Psoas muscle (tissue), 7 donors: ENCODE measurements at regions not wholly inside any gene's neighbourhood (a gene's known extent, or its start where the extent isn't known, plus 50 kb on each side); places are given as distances from the start of the nearest gene placed in this dataset.
A peak's percentile ranks its signal among the peaks of the same experiment; 100 is the strongest.

ENCODE experiments used
- ATAC-seq, 4 donors: fragments of 200-7000 bp; cut with Tn5 transposase; one replicate each; pipeline ENCODE4 v1.9.1; 2020; ENCODE audit warnings: moderate library complexity in 3 of 4, mild to moderate bottlenecking in 2 of 4
- DNase-seq, 2 donors: peaks; one replicate each; pipeline ENCODE4 v3.0.0-alpha.2; 2020
- H3K27ac ChIP-seq: fragments of 200-600 bp; one replicate; pipeline ENCODE4 v1.8.0; 2022
- H3K27me3 ChIP-seq, 3 donors: fragments of 200-600 bp in 1 of 3; one replicate each; pipeline versions ENCODE4 v1.6.1 to v1.8.0; 2013 to 2022; ENCODE audit warnings: low read length in 2 of 3, mild to moderate bottlenecking in 2 of 3, moderate library complexity in 1 of 3; ENCODE audit not compliant: insufficient read depth in 3 of 3
- H3K36me3 ChIP-seq, 2 donors: fragments of 200-600 bp in 1 of 2; one replicate each; pipeline versions ENCODE4 v1.6.1 to v1.8.0; 2013 to 2022; ENCODE audit warnings: low read depth in 1 of 2, mild to moderate bottlenecking in 1 of 2, moderate library complexity in 1 of 2; ENCODE audit not compliant: insufficient read depth in 1 of 2
- H3K4me1 ChIP-seq: fragments of 200-600 bp; one replicate; pipeline ENCODE4 v1.8.0; 2022
- H3K4me3 ChIP-seq: fragments of 200-600 bp; one replicate; pipeline ENCODE4 v1.8.0; 2022; ENCODE audit warnings: mild to moderate bottlenecking
- H3K9me3 ChIP-seq: fragments of 200-600 bp; one replicate; pipeline ENCODE4 v1.8.0; 2022
- WGBS, 3 donors: extraction: QIAGEN DNeasy Blood & Tissue Kit; methylation state at CpG; one replicate each; pipeline versions ENCODE4 v1.1.6 to v1.1.7; 2013; 5-methylcytosine and 5-hydroxymethylcytosine counted together
- intact Hi-C, 2 donors: fragments of 100-400 bp; cut with DNase I; formaldehyde crosslinking; loops; one replicate each; pipeline versions ENCODE4 v1.11.0 to v1.14.2; 2022
- TF ChIP-seq, protein P1 (sequence below): fragments of 200-600 bp; IDR thresholded peaks from one replicate; pipeline ENCODE4 v1.8.0; 2022; ENCODE audit warnings: antibody characterized with exemption
- donor health status: healthy with polysubstance abuse.
- donor health status: DM: no; HTN: no; CAD: no; lungs with moderate emphysema.
- donor health status: Bipolar disorder and iron deficiency.
- donor health status: healthy.
- donor health status: DM: yes; HTN: yes; CAD: no.
- donor health status: DM: no; HTN: no; CAD: no.
- donor health status: DM: yes; HTN: yes; CAD: no.

- peaks cover 5% of the 10 kb centered on the region for H3K4me1 ChIP-seq
- 92 to 94% (median 94%) methylated on average over 5 of the region's 5 CpGs for WGBS, 3 donors
- H3K9me3 ChIP-seq, result no peaks in the 10 kb centered on the region
- ATAC-seq (no peak), DNase-seq (no peak)
- no peak overlapping the region for H3K27ac ChIP-seq
- intact Hi-C loops, result no loop called here
- TF ChIP-seq, protein P1, sequence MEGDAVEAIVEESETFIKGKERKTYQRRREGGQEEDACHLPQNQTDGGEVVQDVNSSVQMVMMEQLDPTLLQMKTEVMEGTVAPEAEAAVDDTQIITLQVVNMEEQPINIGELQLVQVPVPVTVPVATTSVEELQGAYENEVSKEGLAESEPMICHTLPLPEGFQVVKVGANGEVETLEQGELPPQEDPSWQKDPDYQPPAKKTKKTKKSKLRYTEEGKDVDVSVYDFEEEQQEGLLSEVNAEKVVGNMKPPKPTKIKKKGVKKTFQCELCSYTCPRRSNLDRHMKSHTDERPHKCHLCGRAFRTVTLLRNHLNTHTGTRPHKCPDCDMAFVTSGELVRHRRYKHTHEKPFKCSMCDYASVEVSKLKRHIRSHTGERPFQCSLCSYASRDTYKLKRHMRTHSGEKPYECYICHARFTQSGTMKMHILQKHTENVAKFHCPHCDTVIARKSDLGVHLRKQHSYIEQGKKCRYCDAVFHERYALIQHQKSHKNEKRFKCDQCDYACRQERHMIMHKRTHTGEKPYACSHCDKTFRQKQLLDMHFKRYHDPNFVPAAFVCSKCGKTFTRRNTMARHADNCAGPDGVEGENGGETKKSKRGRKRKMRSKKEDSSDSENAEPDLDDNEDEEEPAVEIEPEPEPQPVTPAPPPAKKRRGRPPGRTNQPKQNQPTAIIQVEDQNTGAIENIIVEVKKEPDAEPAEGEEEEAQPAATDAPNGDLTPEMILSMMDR, result no peak
- H3K36me3 ChIP-seq, result no peaks in the 10 kb centered on the region
- H3K4me3 ChIP-seq, result no peak overlapping the region
- H3K27me3 ChIP-seq, result no peaks in the 10 kb centered on the region
These were observed 298.9 kb upstream of the NR2F2 start for GRCh38 chr15:96031426-96032110.

GRCh38 chr15:96035091-96035490 is 295.4 kb upstream of the NR2F2 start:
- no peaks in the 10 kb centered on the region for H3K36me3 ChIP-seq
- ATAC-seq, result peak; percentile 46 to 78 (median 76)
- no peaks in the 10 kb centered on the region for H3K27me3 ChIP-seq
- H3K4me3 ChIP-seq, result no peak overlapping the region
- DNase-seq, result no peak
- 68 to 79% (median 68%) methylated on average over 4 of the region's 4 CpGs for WGBS, 3 donors
- no peak overlapping the region for H3K27ac ChIP-seq
- H3K9me3 ChIP-seq, result no peaks in the 10 kb centered on the region
- intact Hi-C loops, result no loop called here
- H3K4me1 ChIP-seq, result peaks cover 5% of the 10 kb centered on the region
- TF ChIP-seq, protein P1, result no peak

DNA sequence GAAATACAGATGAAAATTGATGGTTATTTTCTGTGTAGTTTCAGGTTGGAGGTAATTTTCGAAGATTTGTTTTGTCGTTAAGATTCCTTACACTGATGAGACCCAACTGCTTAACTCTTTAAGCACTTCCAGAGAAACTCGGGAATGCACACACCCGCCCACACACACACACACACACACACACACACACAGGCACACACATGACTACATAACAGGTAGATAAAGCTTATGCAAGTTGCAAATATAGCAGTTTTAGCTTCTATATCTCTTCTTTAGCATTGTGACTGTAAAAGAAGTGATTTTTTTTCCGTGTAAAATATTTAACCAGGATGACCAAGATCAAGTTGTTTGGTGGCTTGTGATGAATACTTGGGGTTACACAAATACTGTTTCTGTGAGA is 294.9 kb upstream of the NR2F2 start:
- TF ChIP-seq, protein P1, result no peak
- no peak overlapping the region for H3K4me3 ChIP-seq
- 78 to 80% (median 80%) methylated on average over 5 of the region's 5 CpGs for WGBS, 3 donors
- H3K4me1 ChIP-seq, result peaks cover 5% of the 10 kb centered on the region
- H3K27me3 ChIP-seq, result no peaks in the 10 kb centered on the region
- intact Hi-C loops, result no loop called here
- no peak for ATAC-seq
- H3K9me3 ChIP-seq, result no peaks in the 10 kb centered on the region
- DNase-seq, result no peak
- no peak overlapping the region for H3K27ac ChIP-seq
- no peaks in the 10 kb centered on the region for H3K36me3 ChIP-seq

- no peak for ATAC-seq
- peaks cover 5% of the 10 kb centered on the region for H3K4me1 ChIP-seq
- TF ChIP-seq, protein P1, result no peak
- no peak overlapping the region for H3K27ac ChIP-seq
- H3K9me3 ChIP-seq, result no peaks in the 10 kb centered on the region
- no peak for DNase-seq
- H3K27me3 ChIP-seq, result no peaks in the 10 kb centered on the region
- WGBS, 3 donors, result 89 to 98% (median 97%) methylated on average over 4 of the region's 4 CpGs
- intact Hi-C loops, result no loop called here
- no peaks in the 10 kb centered on the region for H3K36me3 ChIP-seq
- H3K4me3 ChIP-seq, result no peak overlapping the region
These were observed 292.9 kb upstream of the NR2F2 start for GRCh38 chr15:96037584-96037983.

- H3K4me3 ChIP-seq, result no peak overlapping the region
- intact Hi-C loops, result no loop called here
- WGBS, 3 donors, result 7 to 93% (median 82%) methylated on average over 1 of the region's 1 CpG
- ATAC-seq (no peak), DNase-seq (no peak)
- H3K36me3 ChIP-seq, result no peaks in the 10 kb centered on the region
- no peaks in the 10 kb centered on the region for H3K9me3 ChIP-seq
- H3K4me1 ChIP-seq, result peaks cover 5% of the 10 kb centered on the region
- TF ChIP-seq, protein P1, result no peak
- no peak overlapping the region for H3K27ac ChIP-seq
- no peaks in the 10 kb centered on the region for H3K27me3 ChIP-seq
These were observed 292.4 kb upstream of the NR2F2 start for GRCh38 chr15:96038131-96038530.
